Loucy (cell line): ENCODE measurements at regions not wholly inside any gene's neighbourhood (a gene's known extent, or its start where the extent isn't known, plus 50 kb on each side); places are given as distances from the start of the nearest gene placed in this dataset.

Experiments used
- H2AFZ ChIP-seq: fragments of 200-600 bp; sonication (generic); 2 replicates; pipeline ENCODE4 v1.6.0; 2016; ENCODE audit warnings: antibody characterized with exemption, mild to moderate bottlenecking, low read length, moderate library complexity
- H3F3A ChIP-seq: fragments of 200-600 bp; 2 replicates; pipeline ENCODE4 v1.6.0; 2016; ENCODE audit warnings: antibody characterized with exemption, low read depth, mild to moderate bottlenecking
- H3K27me3 ChIP-seq: fragments of 200-600 bp; sonication (generic); 2 replicates; pipeline ENCODE4 v1.6.1; 2014; ENCODE audit warnings: low read length, mild to moderate bottlenecking; ENCODE audit not compliant: insufficient read depth, poor library complexity, severe bottlenecking
- H3K36me3 ChIP-seq: fragments of 200-600 bp; sonication (generic); 2 replicates; pipeline ENCODE4 v1.6.1; 2016; ENCODE audit warnings: low read length; ENCODE audit not compliant: insufficient read depth
- H3K4me1 ChIP-seq: fragments of 200-600 bp; sonication (generic); 2 replicates; pipeline ENCODE4 v1.5.1; 2014; ENCODE audit warnings: low read length, mild to moderate bottlenecking; ENCODE audit not compliant: insufficient read depth, poor library complexity, severe bottlenecking
- H3K4me2 ChIP-seq: fragments of 200-600 bp; sonication (generic); 2 replicates; pipeline ENCODE4 v1.6.0; 2014; ENCODE audit warnings: antibody characterized with exemption, low read length, low read depth, mild to moderate bottlenecking; ENCODE audit not compliant: poor library complexity, severe bottlenecking
- H3K4me3 ChIP-seq: fragments of 200-600 bp; sonication (generic); 2 replicates; pipeline ENCODE4 v1.5.1; 2014; ENCODE audit warnings: low read length, mild to moderate bottlenecking, mixed read lengths; ENCODE audit not compliant: poor library complexity, severe bottlenecking
- H3K79me2 ChIP-seq: fragments of 200-600 bp; sonication (generic); 2 replicates; pipeline ENCODE4 v1.6.1; 2014; ENCODE audit warnings: low read length; ENCODE audit not compliant: insufficient read depth
- H3K9ac ChIP-seq: fragments of 200-600 bp; sonication (generic); 2 replicates; pipeline ENCODE4 v1.6.0; 2014; ENCODE audit warnings: mild to moderate bottlenecking, low read depth, low read length, moderate library complexity; ENCODE audit not compliant: poor library complexity, severe bottlenecking
- H3K9me2 ChIP-seq: fragments of 200-600 bp; sonication (generic); replicated peaks from 2 replicates; pipeline ENCODE4 v1.6.1; 2016; ENCODE audit warnings: low read depth, low read length, mixed read lengths
- H3K9me3 ChIP-seq: fragments of 200-600 bp; sonication (generic); 2 replicates; pipeline ENCODE4 v1.6.1; 2014; ENCODE audit warnings: mild to moderate bottlenecking, antibody characterized with exemption, low read length, low read depth; ENCODE audit not compliant: insufficient read depth
- H4K20me1 ChIP-seq: fragments of 200-600 bp; sonication (generic); 2 replicates; pipeline ENCODE4 v1.6.0; 2014; ENCODE audit warnings: antibody characterized with exemption, low read length, mild to moderate bottlenecking; ENCODE audit not compliant: insufficient read depth, poor library complexity, severe bottlenecking
- EZH2phosphoT487 ChIP-seq: fragments of 200-600 bp; IDR thresholded peaks from 2 replicates; pipeline ENCODE4 v1.6.1; 2018; ENCODE audit warnings: antibody characterized with exemption, mild to moderate bottlenecking, moderate library complexity, borderline replicate concordance
- TF ChIP-seq, protein P1 (sequence below): fragments of 200-600 bp; sonication (generic); conservative IDR thresholded peaks from 2 replicates; pipeline ENCODE4 v1.5.1; 2014; ENCODE audit warnings: mild to moderate bottlenecking, antibody characterized with exemption, low read length

DNA sequence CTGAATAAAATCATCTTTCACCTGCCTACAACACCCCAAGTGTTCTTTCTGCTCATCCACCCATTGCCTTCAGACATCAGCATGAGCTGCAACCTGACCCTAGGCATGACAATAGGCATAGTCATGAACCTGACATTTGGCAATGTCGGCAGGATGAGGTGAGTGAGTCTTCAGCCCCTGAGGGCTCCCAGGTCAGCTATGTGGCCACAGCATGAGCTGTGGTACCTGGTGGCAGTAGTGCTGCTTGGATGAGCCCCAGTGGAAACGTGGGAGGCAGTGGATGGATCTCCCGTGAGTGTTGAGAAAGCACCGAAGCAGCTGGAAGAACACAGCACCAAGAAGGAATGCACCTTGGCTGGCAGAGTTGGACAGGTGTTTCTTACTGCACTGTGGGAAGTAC lies 334.8 kb upstream of the FAR2 start:
- H3K9me3 ChIP-seq: peaks cover 6% of the 10 kb centered on the region; the same call in 1 of the 2 replicates
- TF ChIP-seq EZH2phosphoT487: no peak
- TF ChIP-seq, protein P1, sequence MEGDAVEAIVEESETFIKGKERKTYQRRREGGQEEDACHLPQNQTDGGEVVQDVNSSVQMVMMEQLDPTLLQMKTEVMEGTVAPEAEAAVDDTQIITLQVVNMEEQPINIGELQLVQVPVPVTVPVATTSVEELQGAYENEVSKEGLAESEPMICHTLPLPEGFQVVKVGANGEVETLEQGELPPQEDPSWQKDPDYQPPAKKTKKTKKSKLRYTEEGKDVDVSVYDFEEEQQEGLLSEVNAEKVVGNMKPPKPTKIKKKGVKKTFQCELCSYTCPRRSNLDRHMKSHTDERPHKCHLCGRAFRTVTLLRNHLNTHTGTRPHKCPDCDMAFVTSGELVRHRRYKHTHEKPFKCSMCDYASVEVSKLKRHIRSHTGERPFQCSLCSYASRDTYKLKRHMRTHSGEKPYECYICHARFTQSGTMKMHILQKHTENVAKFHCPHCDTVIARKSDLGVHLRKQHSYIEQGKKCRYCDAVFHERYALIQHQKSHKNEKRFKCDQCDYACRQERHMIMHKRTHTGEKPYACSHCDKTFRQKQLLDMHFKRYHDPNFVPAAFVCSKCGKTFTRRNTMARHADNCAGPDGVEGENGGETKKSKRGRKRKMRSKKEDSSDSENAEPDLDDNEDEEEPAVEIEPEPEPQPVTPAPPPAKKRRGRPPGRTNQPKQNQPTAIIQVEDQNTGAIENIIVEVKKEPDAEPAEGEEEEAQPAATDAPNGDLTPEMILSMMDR: no peak
- H4K20me1 ChIP-seq: no peaks in the 10 kb centered on the region
- no peaks in the 10 kb centered on the region for H3K79me2 ChIP-seq
- H2AFZ ChIP-seq: no peak overlapping the region
- H3F3A ChIP-seq: no peaks in the 10 kb centered on the region
- no peaks in the 10 kb centered on the region for H3K4me1 ChIP-seq
- no peak overlapping the region for H3K4me3 ChIP-seq
- H3K9ac ChIP-seq: no peak overlapping the region
- H3K27me3 ChIP-seq: no peaks in the 10 kb centered on the region
- no peak overlapping the region for H3K4me2 ChIP-seq
- no peaks in the 10 kb centered on the region for H3K9me2 ChIP-seq
- H3K36me3 ChIP-seq: no peaks in the 10 kb centered on the region

DNA sequence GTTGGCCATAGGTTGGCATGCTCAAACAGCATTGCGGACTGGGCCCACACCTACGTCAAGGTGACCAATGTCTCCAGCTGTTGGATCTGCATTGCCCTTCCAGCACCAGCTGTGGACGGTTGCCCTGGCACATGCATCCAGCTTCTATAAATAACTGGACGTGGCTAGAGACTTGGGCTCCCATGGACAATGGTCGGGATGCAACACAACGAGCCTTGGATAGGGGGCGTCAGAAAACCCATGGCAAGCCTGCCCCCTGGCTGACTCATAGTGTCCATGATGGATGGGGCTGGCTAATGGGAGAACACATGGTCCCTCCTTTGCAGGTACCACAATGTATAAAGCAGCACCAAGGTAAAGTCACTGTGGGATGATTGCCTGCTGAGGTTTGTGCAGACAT lies 331.6 kb upstream of the FAR2 start:
- Histone ChIP-seq H3K9me3 (no peaks in the 10 kb centered on the region), H2AFZ (no peak overlapping the region), H3K4me2 (no peak overlapping the region), H3K4me1 (no peaks in the 10 kb centered on the region), H3K79me2 (no peaks in the 10 kb centered on the region), H3K4me3 (no peak overlapping the region), H3K27me3 (no peaks in the 10 kb centered on the region), H3K36me3 (no peaks in the 10 kb centered on the region), H3K9me2 (no peaks in the 10 kb centered on the region), H3F3A (no peaks in the 10 kb centered on the region), H4K20me1 (no peaks in the 10 kb centered on the region), H3K9ac (no peak overlapping the region)
- TF ChIP-seq, protein P1: no peak
- TF ChIP-seq EZH2phosphoT487: no peak

DNA sequence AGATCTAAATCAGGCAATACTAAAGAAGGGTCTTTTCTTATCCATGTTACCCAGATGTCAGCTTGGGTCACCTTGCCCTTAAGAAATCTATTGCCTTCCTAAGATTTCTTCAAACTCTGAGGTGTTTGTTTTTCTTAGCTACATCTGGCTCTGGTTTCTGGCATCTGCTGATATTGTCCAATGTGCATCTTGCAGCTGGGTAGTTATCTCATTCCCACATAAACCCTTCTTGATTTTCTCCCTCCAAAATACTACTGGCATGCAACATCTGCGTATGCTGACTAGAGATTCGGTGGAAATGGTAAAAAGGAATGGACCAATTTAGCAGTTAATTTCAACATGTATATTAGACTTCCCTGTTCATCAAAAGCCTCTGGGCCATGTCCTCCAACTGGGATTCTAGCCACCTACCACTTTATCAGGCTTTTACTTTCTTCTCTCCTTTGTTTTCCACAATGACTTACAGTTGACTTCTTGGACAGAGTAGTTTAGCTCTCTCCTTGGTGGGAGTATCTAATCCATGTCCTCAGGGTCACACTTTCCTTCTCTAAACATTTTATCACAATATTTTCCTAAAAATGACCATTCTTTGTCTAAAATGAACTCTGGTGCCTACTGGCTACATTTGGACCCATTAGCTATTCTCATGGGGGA lies 324.8 kb upstream of the FAR2 start:
- Histone ChIP-seq H3K9ac (no peak overlapping the region), H3F3A (no peaks in the 10 kb centered on the region), H3K79me2 (no peaks in the 10 kb centered on the region), H2AFZ (no peak overlapping the region), H3K9me2 (no peaks in the 10 kb centered on the region), H3K27me3 (no peaks in the 10 kb centered on the region), H3K36me3 (no peaks in the 10 kb centered on the region), H4K20me1 (no peaks in the 10 kb centered on the region), H3K4me3 (no peak overlapping the region), H3K4me1 (peaks cover 9% of the 10 kb centered on the region), H3K9me3 (no peaks in the 10 kb centered on the region), H3K4me2 (no peak overlapping the region)
- no peak for TF ChIP-seq EZH2phosphoT487
- TF ChIP-seq, protein P1: no peak
